IPS-18a (cell line): ENCODE measurements at regions not wholly inside any gene's neighbourhood (a gene's known extent, or its start where the extent isn't known, plus 50 kb on each side); places are given as distances from the start of the nearest gene placed in this dataset.

Source experiments
- H3K27ac ChIP-seq: one replicate; pipeline ENCODE4 v1.5.1; 2013; ENCODE audit warnings: low read length
- H3K27me3 ChIP-seq: one replicate; pipeline ENCODE4 v1.6.1; 2013; ENCODE audit warnings: mild to moderate bottlenecking, low read length; ENCODE audit not compliant: control insufficient read depth, insufficient read depth
- H3K36me3 ChIP-seq: one replicate; pipeline ENCODE4 v1.6.1; 2013; ENCODE audit warnings: low read depth, low read length; ENCODE audit not compliant: control insufficient read depth
- H3K4me1 ChIP-seq: one replicate; pipeline ENCODE4 v1.6.1; 2013; ENCODE audit warnings: low read depth, low read length; ENCODE audit not compliant: control insufficient read depth
- H3K4me3 ChIP-seq: one replicate; pipeline ENCODE4 v1.5.1; 2013; ENCODE audit warnings: low read length
- H3K9ac ChIP-seq: one replicate; pipeline ENCODE4 v1.6.1; 2013; ENCODE audit warnings: mild to moderate bottlenecking, low read length, moderate library complexity
- H3K9me3 ChIP-seq: one replicate; pipeline ENCODE4 v1.6.1; 2013; ENCODE audit warnings: low read depth, low read length; ENCODE audit not compliant: control insufficient read depth

- Histone ChIP-seq H3K27me3 (no peaks in the 10 kb centered on the region), H3K9ac (no peak overlapping the region), H3K4me1 (no peaks in the 10 kb centered on the region), H3K27ac (no peak overlapping the region), H3K4me3 (no peak overlapping the region), H3K9me3 (no peaks in the 10 kb centered on the region), H3K36me3 (no peaks in the 10 kb centered on the region)
Observed at GRCh38 chr3:59576606-59577005, 526.8 kb upstream of the CFAP20DC start.

GRCh38 chr3:59575113-59576001 is 525.5 kb upstream of the CFAP20DC start:
- Histone ChIP-seq H3K36me3 (no peaks in the 10 kb centered on the region), H3K4me1 (no peaks in the 10 kb centered on the region), H3K4me3 (no peak overlapping the region), H3K27me3 (no peaks in the 10 kb centered on the region), H3K9me3 (no peaks in the 10 kb centered on the region), H3K9ac (no peak overlapping the region), H3K27ac (no peak overlapping the region)

- H3K9me3 ChIP-seq: no peaks in the 10 kb centered on the region
- no peaks in the 10 kb centered on the region for H3K27me3 ChIP-seq
- no peak overlapping the region for H3K4me3 ChIP-seq
- H3K36me3 ChIP-seq: no peaks in the 10 kb centered on the region
- H3K4me1 ChIP-seq: no peaks in the 10 kb centered on the region
- H3K27ac ChIP-seq: no peak overlapping the region
- no peak overlapping the region for H3K9ac ChIP-seq
Observed at GRCh38 chr3:59573911-59574310, 524.1 kb upstream of the CFAP20DC start.

- no peaks in the 10 kb centered on the region for H3K36me3 ChIP-seq
- no peaks in the 10 kb centered on the region for H3K4me1 ChIP-seq
- H3K9me3 ChIP-seq: no peaks in the 10 kb centered on the region
- no peak overlapping the region for H3K4me3 ChIP-seq
- H3K27ac ChIP-seq: no peak overlapping the region
- no peak overlapping the region for H3K9ac ChIP-seq
- H3K27me3 ChIP-seq: no peaks in the 10 kb centered on the region
Observed at GRCh38 chr3:59572106-59572505, 522.3 kb upstream of the CFAP20DC start.

- H3K4me1 ChIP-seq: no peaks in the 10 kb centered on the region
- no peaks in the 10 kb centered on the region for H3K27me3 ChIP-seq
- no peaks in the 10 kb centered on the region for H3K9me3 ChIP-seq
- H3K9ac ChIP-seq: no peak overlapping the region
- no peak overlapping the region for H3K4me3 ChIP-seq
- no peak overlapping the region for H3K27ac ChIP-seq
- no peaks in the 10 kb centered on the region for H3K36me3 ChIP-seq
Observed at GRCh38 chr3:59570806-59571205, 521.0 kb upstream of the CFAP20DC start.

GRCh38 chr3:59567661-59568060 is 517.8 kb upstream of the CFAP20DC start:
- Histone ChIP-seq H3K36me3 (no peaks in the 10 kb centered on the region), H3K4me1 (no peaks in the 10 kb centered on the region), H3K9me3 (no peaks in the 10 kb centered on the region), H3K27me3 (no peaks in the 10 kb centered on the region), H3K27ac (no peak overlapping the region), H3K4me3 (no peak overlapping the region), H3K9ac (no peak overlapping the region)

- Histone ChIP-seq H3K27me3 (no peaks in the 10 kb centered on the region), H3K4me1 (no peaks in the 10 kb centered on the region), H3K9me3 (no peaks in the 10 kb centered on the region), H3K4me3 (no peak overlapping the region), H3K9ac (no peak overlapping the region), H3K36me3 (no peaks in the 10 kb centered on the region), H3K27ac (no peak overlapping the region)
Observed at GRCh38 chr3:59566481-59566975, 516.7 kb upstream of the CFAP20DC start.

GRCh38 chr3:59565125-59565524 is 515.3 kb upstream of the CFAP20DC start:
- no peaks in the 10 kb centered on the region for H3K4me1 ChIP-seq

GRCh38 chr3:59563966-59564365 is 514.1 kb upstream of the CFAP20DC start:
- Histone ChIP-seq H3K9me3 (no peaks in the 10 kb centered on the region), H3K27me3 (no peaks in the 10 kb centered on the region), H3K9ac (no peak overlapping the region), H3K4me3 (no peak overlapping the region), H3K36me3 (no peaks in the 10 kb centered on the region), H3K27ac (no peak overlapping the region), H3K4me1 (no peaks in the 10 kb centered on the region)

More at GRCh38 chr3:59565125-59565524, 515.3 kb upstream of the CFAP20DC start:
- Histone ChIP-seq H3K9ac (no peak overlapping the region), H3K9me3 (no peaks in the 10 kb centered on the region), H3K4me3 (no peak overlapping the region), H3K27ac (no peak overlapping the region), H3K27me3 (no peaks in the 10 kb centered on the region), H3K36me3 (no peaks in the 10 kb centered on the region)

- Histone ChIP-seq H3K9ac (no peak overlapping the region), H3K27ac (no peak overlapping the region), H3K9me3 (no peaks in the 10 kb centered on the region), H3K4me3 (no peak overlapping the region), H3K4me1 (no peaks in the 10 kb centered on the region), H3K27me3 (no peaks in the 10 kb centered on the region), H3K36me3 (no peaks in the 10 kb centered on the region)
Observed at GRCh38 chr3:59563072-59563605, 513.3 kb upstream of the CFAP20DC start.

GRCh38 chr3:59559721-59560435 is 510.1 kb upstream of the CFAP20DC start:
- no peak overlapping the region for H3K4me3 ChIP-seq
- H3K9me3 ChIP-seq: no peaks in the 10 kb centered on the region
- no peak overlapping the region for H3K9ac ChIP-seq
- H3K27me3 ChIP-seq: no peaks in the 10 kb centered on the region
- no peak overlapping the region for H3K27ac ChIP-seq
- no peaks in the 10 kb centered on the region for H3K4me1 ChIP-seq
- no peaks in the 10 kb centered on the region for H3K36me3 ChIP-seq
